Lung (tissue), 11 donors: ENCODE measurements at regions not wholly inside any gene's neighbourhood (a gene's known extent, or its start where the extent isn't known, plus 50 kb on each side); places are given as distances from the start of the nearest gene placed in this dataset.

Experiments used
- ATAC-seq: fragments of 200-7000 bp; cut with Tn5 transposase; one replicate; pipeline ENCODE4 v1.9.1; 2020; ENCODE audit warnings: moderate number of reproducible peaks; ENCODE audit not compliant: insufficient read depth, low FRiP score
- DNase-seq, 3 donors: peaks; one replicate each; pipeline ENCODE4 v3.0.0-alpha.2; 2013 to 2017
- H3K27ac ChIP-seq, 2 donors: one replicate each; pipeline ENCODE4 v1.5.1; 2013; ENCODE audit warnings: mild to moderate bottlenecking in 2 of 2, moderate library complexity in 2 of 2, control low read depth in 1 of 2, inconsistent platforms in 1 of 2, low read depth in 1 of 2, low read length in 1 of 2
- H3K27me3 ChIP-seq, 3 donors: one replicate each; pipeline ENCODE4 v1.5.1; 2013; ENCODE audit warnings: low read length in 2 of 3; ENCODE audit not compliant: control insufficient read depth in 3 of 3, insufficient read depth in 3 of 3
- H3K36me3 ChIP-seq, 4 donors: one replicate each; pipeline ENCODE4 v1.5.1; 2013; ENCODE audit warnings: low read length in 4 of 4, mild to moderate bottlenecking in 1 of 4, moderate library complexity in 1 of 4; ENCODE audit not compliant: control insufficient read depth in 4 of 4, insufficient read depth in 4 of 4
- H3K4me1 ChIP-seq, 5 donors: one replicate each; pipeline ENCODE4 v1.5.1; 2013; ENCODE audit warnings: low read length in 5 of 5, mild to moderate bottlenecking in 2 of 5, moderate library complexity in 1 of 5; ENCODE audit not compliant: control insufficient read depth in 5 of 5, insufficient read depth in 5 of 5
- H3K4me3 ChIP-seq: one replicate; pipeline ENCODE4 v1.5.1; 2013; ENCODE audit warnings: mild to moderate bottlenecking, control low read depth, moderate library complexity
- H3K9ac ChIP-seq, 2 donors: one replicate each; pipeline ENCODE4 v1.5.1; 2013; ENCODE audit warnings: low read length in 2 of 2, control low read depth in 1 of 2; ENCODE audit not compliant: insufficient read depth in 1 of 2
- H3K9me3 ChIP-seq, 4 donors: one replicate each; pipeline ENCODE4 v1.5.1; 2013; ENCODE audit warnings: low read length in 3 of 4, mild to moderate bottlenecking in 1 of 4, moderate library complexity in 1 of 4; ENCODE audit not compliant: control insufficient read depth in 4 of 4, insufficient read depth in 3 of 4
- CTCF ChIP-seq: IDR thresholded peaks from 2 replicates; pipeline ENCODE4 v1.5.1; 2012; ENCODE audit warnings: mild to moderate bottlenecking; ENCODE audit errors: control extremely low read depth, extremely low read depth
- WGBS, 2 donors: extraction: QIAGEN DNeasy Blood & Tissue Kit; methylation state at CpG; one replicate each; pipeline ENCODE4 v1.1.7; 2013; 5-methylcytosine and 5-hydroxymethylcytosine counted together
- donor health status: control.
- donor health status: control.
- donor health status: Bipolar disorder and iron deficiency.
- donor health status: healthy.
- donor health status: DM: yes; HTN: yes; CAD: no.

GRCh38 chr17:27085517-27085916, 208.4 kb upstream of the WSB1 start:
- Histone ChIP-seq H3K27ac (no peak overlapping the region), H3K36me3 (no peaks in the 10 kb centered on the region), H3K27me3 (no peaks in the 10 kb centered on the region), H3K9me3 (peaks cover 0 to 10% (median 2%) of the 10 kb centered on the region in 4 donors), H3K9ac (no peak overlapping the region), H3K4me1 (peaks cover 0 to 2% (median 0%) of the 10 kb centered on the region in 5 donors), H3K4me3 (no peak overlapping the region)
- no peak for DNase-seq
- no peak for ATAC-seq
- no peak for TF ChIP-seq CTCF
- WGBS, 2 donors, result 63 to 80% methylated on average over 2 of the region's 2 CpGs

GRCh38 chr17:27086526-27086925, 207.4 kb upstream of the WSB1 start:
- DNase-seq, result no peak
- ATAC-seq, result no peak
- H3K36me3 ChIP-seq, result no peaks in the 10 kb centered on the region
- no peak overlapping the region for H3K9ac ChIP-seq
- WGBS, 2 donors, result 70 to 72% methylated on average over 4 of the region's 4 CpGs
- no peak overlapping the region for H3K4me3 ChIP-seq
- no peak overlapping the region for H3K27ac ChIP-seq
- TF ChIP-seq CTCF, result no peak
- H3K27me3 ChIP-seq, result no peaks in the 10 kb centered on the region
- H3K4me1 ChIP-seq, result peaks cover 0 to 2% (median 0%) of the 10 kb centered on the region in 5 donors
- peaks cover 0 to 10% (median 2%) of the 10 kb centered on the region in 4 donors for H3K9me3 ChIP-seq

- no peak overlapping the region for H3K27ac ChIP-seq
- no peaks in the 10 kb centered on the region for H3K36me3 ChIP-seq
- ATAC-seq (no peak), DNase-seq (no peak)
- no peaks in the 10 kb centered on the region for H3K27me3 ChIP-seq
- no peak for TF ChIP-seq CTCF
- peaks cover 0 to 7% (median 0%) of the 10 kb centered on the region in 4 donors for H3K9me3 ChIP-seq
- peaks cover 0 to 2% (median 0%) of the 10 kb centered on the region in 5 donors for H3K4me1 ChIP-seq
- H3K9ac ChIP-seq, result no peak overlapping the region
- H3K4me3 ChIP-seq, result no peak overlapping the region
- 68 to 70% methylated on average over 5 of the region's 5 CpGs for WGBS, 2 donors
These were observed 205.8 kb upstream of the WSB1 start for GRCh38 chr17:27087935-27088766.
